IPS-15b (cell line): ENCODE measurements at regions not wholly inside any gene's neighbourhood (a gene's known extent, or its start where the extent isn't known, plus 50 kb on each side); places are given as distances from the start of the nearest gene placed in this dataset.

Experiments
- H3K27me3 ChIP-seq: one replicate; pipeline ENCODE4 v1.6.1; 2013; ENCODE audit warnings: low read length; ENCODE audit not compliant: control insufficient read depth, insufficient read depth
- H3K36me3 ChIP-seq: one replicate; pipeline ENCODE4 v1.6.1; 2013; ENCODE audit warnings: low read length; ENCODE audit not compliant: control insufficient read depth, insufficient read depth
- H3K4me1 ChIP-seq: one replicate; pipeline ENCODE4 v1.6.1; 2013; ENCODE audit warnings: mild to moderate bottlenecking, low read length; ENCODE audit not compliant: control insufficient read depth, insufficient read depth
- H3K4me3 ChIP-seq: one replicate; pipeline ENCODE4 v1.5.1; 2013; ENCODE audit warnings: low read depth, low read length
- H3K9ac ChIP-seq: one replicate; pipeline ENCODE4 v1.6.1; 2013; ENCODE audit warnings: low read depth, mild to moderate bottlenecking, low read length
- H3K9me3 ChIP-seq: one replicate; pipeline ENCODE4 v1.6.1; 2013; ENCODE audit warnings: mild to moderate bottlenecking, low read length; ENCODE audit not compliant: control insufficient read depth, insufficient read depth

GRCh38 chr13:73960474-73960873 lies 173.7 kb downstream of the KLF12 start:
- Histone ChIP-seq H3K27me3 (no peaks in the 10 kb centered on the region), H3K9me3 (no peaks in the 10 kb centered on the region), H3K9ac (no peak overlapping the region), H3K4me3 (no peak overlapping the region), H3K4me1 (no peaks in the 10 kb centered on the region), H3K36me3 (no peaks in the 10 kb centered on the region)

- Histone ChIP-seq H3K27me3 (no peaks in the 10 kb centered on the region), H3K9me3 (no peaks in the 10 kb centered on the region), H3K4me1 (no peaks in the 10 kb centered on the region), H3K4me3 (no peak overlapping the region), H3K9ac (no peak overlapping the region), H3K36me3 (no peaks in the 10 kb centered on the region)
Observed at GRCh38 chr13:73958657-73959397, 175.4 kb downstream of the KLF12 start.

DNA sequence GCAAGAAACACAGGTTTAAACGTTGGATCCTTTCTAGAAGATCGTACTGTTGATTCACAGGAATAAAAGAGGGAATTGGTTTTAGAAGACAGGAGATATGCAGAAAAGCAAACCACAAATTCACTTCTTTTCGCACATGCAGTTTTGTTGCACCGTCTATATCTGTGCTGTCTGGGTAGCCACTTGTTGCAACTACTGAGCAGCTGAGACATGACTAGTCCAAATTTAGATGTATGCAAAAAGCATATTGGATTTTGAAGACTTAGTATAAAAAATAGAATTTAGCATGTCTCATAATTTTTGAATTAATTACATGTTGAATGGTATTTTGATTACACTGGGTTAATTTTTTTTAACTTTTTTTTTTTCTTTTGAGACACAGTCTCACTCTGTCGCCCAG lies 176.3 kb downstream of the KLF12 start:
- Histone ChIP-seq H3K4me3 (no peak overlapping the region), H3K4me1 (no peaks in the 10 kb centered on the region), H3K36me3 (no peaks in the 10 kb centered on the region), H3K9ac (no peak overlapping the region), H3K27me3 (no peaks in the 10 kb centered on the region), H3K9me3 (no peaks in the 10 kb centered on the region)

DNA sequence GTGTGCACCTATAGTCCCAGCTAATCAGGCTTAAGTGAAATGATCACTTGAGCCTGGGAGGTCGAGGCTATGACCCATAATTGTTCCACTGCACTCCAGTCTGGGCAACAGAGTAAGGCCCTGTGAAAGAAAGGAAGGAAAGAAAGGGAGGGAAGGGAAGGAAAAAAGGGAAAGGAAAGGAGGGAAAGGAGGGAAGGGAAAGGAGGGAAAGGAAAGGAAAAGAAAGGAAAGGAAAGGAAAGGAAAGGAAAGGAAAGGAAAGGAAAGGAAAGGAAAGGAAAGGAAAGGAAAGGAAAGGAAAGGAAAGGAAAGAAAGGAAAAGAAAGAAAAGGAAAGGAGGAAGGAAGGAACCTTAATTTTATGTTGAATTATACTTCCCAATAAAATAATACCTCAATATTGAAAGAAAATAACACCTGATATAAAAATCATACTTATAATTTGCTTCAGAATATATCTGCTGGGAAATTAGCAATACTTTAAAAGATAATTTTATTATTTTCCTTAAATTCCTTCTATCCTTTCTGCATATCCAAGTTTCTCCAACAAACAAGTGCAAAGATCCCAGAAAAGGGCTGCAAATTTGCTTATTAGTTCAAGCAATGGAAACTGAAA lies 177.3 kb downstream of the KLF12 start:
- no peak overlapping the region for H3K9ac ChIP-seq
- no peaks in the 10 kb centered on the region for H3K36me3 ChIP-seq
- no peaks in the 10 kb centered on the region for H3K9me3 ChIP-seq
- H3K4me1 ChIP-seq = no peaks in the 10 kb centered on the region
- no peaks in the 10 kb centered on the region for H3K27me3 ChIP-seq
- no peak overlapping the region for H3K4me3 ChIP-seq

DNA sequence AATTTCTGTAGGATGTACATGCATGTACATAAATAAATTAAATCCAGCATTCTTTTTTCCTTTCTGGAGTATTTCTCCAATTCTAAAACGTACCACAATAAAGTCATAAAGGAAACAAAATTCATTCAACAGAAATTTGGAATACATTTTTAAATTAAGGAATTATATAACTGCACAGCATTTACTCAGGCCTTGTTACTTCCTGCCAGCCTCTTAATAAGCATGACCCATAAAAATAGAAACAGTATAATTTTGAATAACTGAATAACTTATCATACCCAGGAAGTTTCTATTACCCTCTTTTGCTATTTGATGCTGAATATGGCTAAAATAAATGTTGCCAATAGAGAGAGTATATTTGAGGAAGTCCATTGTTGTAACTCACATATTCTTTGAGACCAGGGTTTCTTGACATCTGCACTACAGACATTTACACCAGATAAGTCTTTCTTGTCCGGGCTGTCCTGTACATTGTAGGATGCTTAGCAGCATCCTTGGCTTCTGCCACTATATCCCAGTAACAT lies 178.2 kb downstream of the KLF12 start:
- no peaks in the 10 kb centered on the region for H3K27me3 ChIP-seq
- H3K9ac ChIP-seq = no peak overlapping the region

DNA sequence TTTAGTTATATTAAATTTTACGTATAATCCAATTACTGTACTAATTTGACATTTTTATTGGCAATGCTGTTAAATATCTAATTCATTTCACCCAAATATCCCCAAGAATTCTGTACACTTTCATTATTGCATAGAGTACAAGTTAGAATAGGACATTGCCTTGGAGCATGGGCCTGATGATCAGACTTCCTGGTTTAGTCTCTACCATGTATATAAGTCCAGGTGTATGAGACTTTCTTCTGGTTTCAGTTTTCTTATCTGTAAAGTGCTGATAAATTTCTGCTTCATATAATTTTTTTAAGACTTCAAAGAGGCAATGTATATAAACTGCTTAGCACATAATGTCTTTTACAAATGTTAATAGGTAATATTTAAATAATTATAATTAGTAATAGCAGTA lies 179.4 kb downstream of the KLF12 start:
- Histone ChIP-seq H3K27me3 (no peaks in the 10 kb centered on the region), H3K9ac (no peak overlapping the region), H3K9me3 (no peaks in the 10 kb centered on the region), H3K36me3 (no peaks in the 10 kb centered on the region), H3K4me1 (no peaks in the 10 kb centered on the region), H3K4me3 (no peak overlapping the region)

More for the DNA sequence above, 178.2 kb downstream of the KLF12 start:
- Histone ChIP-seq H3K36me3 (no peaks in the 10 kb centered on the region), H3K9me3 (no peaks in the 10 kb centered on the region), H3K4me1 (no peaks in the 10 kb centered on the region), H3K4me3 (no peak overlapping the region)

DNA sequence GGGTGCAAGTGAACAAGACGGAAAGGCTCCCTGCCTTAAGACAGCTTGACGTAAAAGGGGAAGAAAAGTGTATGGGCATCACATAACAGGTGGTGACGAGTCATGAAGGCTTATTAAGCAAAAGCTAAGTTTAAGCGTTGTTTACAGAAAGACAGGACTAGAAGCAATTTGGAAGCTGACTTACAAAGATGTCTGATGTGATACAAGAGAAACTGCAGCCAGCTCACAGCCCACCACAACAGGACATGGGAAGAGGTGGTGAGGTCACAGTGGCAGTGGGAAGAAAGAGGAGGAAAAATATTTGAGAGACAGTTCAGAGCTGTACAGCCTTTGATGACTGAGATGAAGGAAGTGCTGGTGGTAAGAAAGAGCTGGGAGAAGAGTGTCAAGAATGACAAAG lies 181.6 kb downstream of the KLF12 start:
- H3K4me1 ChIP-seq = no peaks in the 10 kb centered on the region
- no peak overlapping the region for H3K4me3 ChIP-seq

GRCh38 chr13:73948848-73949529 lies 185.2 kb downstream of the KLF12 start:
- H3K9me3 ChIP-seq = no peaks in the 10 kb centered on the region
- H3K36me3 ChIP-seq = no peaks in the 10 kb centered on the region
- H3K4me1 ChIP-seq = no peaks in the 10 kb centered on the region
- no peak overlapping the region for H3K9ac ChIP-seq
- no peaks in the 10 kb centered on the region for H3K27me3 ChIP-seq
- no peak overlapping the region for H3K4me3 ChIP-seq

More for the DNA sequence above, 181.6 kb downstream of the KLF12 start:
- no peaks in the 10 kb centered on the region for H3K36me3 ChIP-seq
- H3K27me3 ChIP-seq = no peaks in the 10 kb centered on the region
- no peaks in the 10 kb centered on the region for H3K9me3 ChIP-seq
- no peak overlapping the region for H3K9ac ChIP-seq

GRCh38 chr13:73945871-73946270 lies 188.3 kb downstream of the KLF12 start:
- H3K9ac ChIP-seq = no peak overlapping the region

DNA sequence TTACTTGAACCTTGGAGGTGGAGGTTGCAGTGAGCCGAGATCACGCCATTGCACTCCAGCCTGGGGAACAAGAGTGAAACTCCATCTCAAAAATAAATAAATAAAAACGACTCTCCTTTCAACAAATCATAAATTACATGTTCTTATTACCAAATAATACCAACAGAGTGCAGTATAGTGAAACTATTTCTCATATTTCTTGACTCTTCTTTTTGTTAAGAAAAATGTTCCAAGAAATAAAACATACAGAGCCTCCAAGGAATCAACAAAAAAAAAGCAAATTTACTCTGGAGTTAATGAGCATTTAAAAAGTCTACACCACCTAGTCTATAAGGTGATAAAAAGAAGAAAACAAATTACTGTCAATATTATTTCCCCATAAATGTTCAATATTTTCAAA lies 188.8 kb downstream of the KLF12 start:
- H3K36me3 ChIP-seq = no peaks in the 10 kb centered on the region
- H3K9ac ChIP-seq = no peak overlapping the region
- H3K9me3 ChIP-seq = no peaks in the 10 kb centered on the region
- no peaks in the 10 kb centered on the region for H3K27me3 ChIP-seq
- H3K4me1 ChIP-seq = no peaks in the 10 kb centered on the region
- no peak overlapping the region for H3K4me3 ChIP-seq

More at GRCh38 chr13:73945871-73946270, 188.3 kb downstream of the KLF12 start:
- H3K9me3 ChIP-seq = no peaks in the 10 kb centered on the region
- H3K4me1 ChIP-seq = no peaks in the 10 kb centered on the region
- no peak overlapping the region for H3K4me3 ChIP-seq
- no peaks in the 10 kb centered on the region for H3K27me3 ChIP-seq
- no peaks in the 10 kb centered on the region for H3K36me3 ChIP-seq

DNA sequence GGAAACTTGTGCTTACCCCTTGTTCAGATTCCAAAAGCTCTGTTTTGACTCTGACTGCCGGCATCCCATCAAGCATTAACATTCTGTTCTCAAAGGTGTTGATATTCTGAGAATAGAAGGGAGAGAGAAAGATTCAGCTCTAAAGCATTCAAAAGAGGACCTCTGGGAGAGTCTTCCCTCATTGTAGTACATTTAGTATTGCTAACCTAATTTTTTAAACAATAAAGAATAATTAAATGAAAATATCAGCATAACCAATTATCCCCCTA lies 190.3 kb downstream of the KLF12 start:
- Histone ChIP-seq H3K4me1 (no peaks in the 10 kb centered on the region), H3K4me3 (no peak overlapping the region), H3K36me3 (no peaks in the 10 kb centered on the region), H3K9me3 (no peaks in the 10 kb centered on the region), H3K27me3 (no peaks in the 10 kb centered on the region), H3K9ac (no peak overlapping the region)
